ENCODE measurements at regions not wholly inside any gene's neighbourhood (a gene's known extent, or its start where the extent isn't known, plus 50 kb on each side); places are given as distances from the start of the nearest gene placed in this dataset.
"Not testable (repeated sequence)": the region's sequence is repeated elsewhere in the genome, so short reads cannot be mapped to it uniquely, and the experiment has no call there.

- DNase-seq: peak in 1 of 2 donors; percentile 69
Measured at GRCh38 chr12:8390001-8390777, 65.6 kb upstream of the CLEC6A start.

GRCh38 chr12:8396225-8397071, 59.3 kb upstream of the CLEC6A start:
- DNase-seq: peak; percentile 61 to 68

GRCh38 chr12:8397378-8397777, 58.4 kb upstream of the CLEC6A start:
- not testable (repeated sequence) for DNase-seq

GRCh38 chr12:8399496-8400034, 56.2 kb upstream of the CLEC6A start:
- DNase-seq: not testable (repeated sequence)

- not testable (repeated sequence) for DNase-seq
Measured at GRCh38 chr12:8403834-8404233, 51.9 kb upstream of the CLEC6A start.

GRCh38 chr12:8404341-8404740, 51.4 kb upstream of the CLEC6A start:
- DNase-seq: not testable (repeated sequence)

All from CD4-positive, alpha-beta T cell treated with Interferon alpha-2 for 1 hour (primary cell).